Ishikawa (cell line): ENCODE measurements at regions not wholly inside any gene's neighbourhood (a gene's known extent, or its start where the extent isn't known, plus 50 kb on each side); places are given as distances from the start of the nearest gene placed in this dataset.

Experiments
- CEBPB ChIP-seq: IDR thresholded peaks from 2 replicates; pipeline ENCODE4 v1.6.1; 2012
- CREB1 ChIP-seq: IDR thresholded peaks from 2 replicates; pipeline ENCODE4 v1.6.1; 2012; ENCODE audit warnings: low read depth
- EGR1 ChIP-seq: IDR thresholded peaks from 2 replicates; pipeline ENCODE4 v1.6.1; 2012
- EP300 ChIP-seq: IDR thresholded peaks from 2 replicates; pipeline ENCODE4 v1.6.1; 2012; ENCODE audit warnings: borderline replicate concordance
- FOXM1 ChIP-seq: IDR thresholded peaks from 2 replicates; pipeline ENCODE4 v1.6.1; 2012; ENCODE audit warnings: low read depth, borderline replicate concordance
- MAX ChIP-seq: IDR thresholded peaks from 2 replicates; pipeline ENCODE4 v1.6.1; 2012
- NFIC ChIP-seq: IDR thresholded peaks from 2 replicates; pipeline ENCODE4 v1.6.1; 2012
- RAD21 ChIP-seq: IDR thresholded peaks from 2 replicates; pipeline ENCODE4 v1.6.1; 2012; ENCODE audit warnings: low read depth
- REST ChIP-seq: IDR thresholded peaks from 2 replicates; pipeline ENCODE4 v1.6.1; 2012; ENCODE audit warnings: low read depth, mild to moderate bottlenecking
- TAF1 ChIP-seq: IDR thresholded peaks from 2 replicates; pipeline ENCODE4 v1.6.1; 2012; ENCODE audit warnings: low read depth, mild to moderate bottlenecking
- TCF12 ChIP-seq: IDR thresholded peaks from 2 replicates; pipeline ENCODE4 v1.6.1; 2012; ENCODE audit warnings: low read depth
- TEAD4 ChIP-seq: IDR thresholded peaks from 2 replicates; pipeline ENCODE4 v1.6.1; 2012
- USF1 ChIP-seq: IDR thresholded peaks from 2 replicates; pipeline ENCODE4 v1.6.1; 2012
- YY1 ChIP-seq: IDR thresholded peaks from 2 replicates; pipeline ENCODE4 v1.6.1; 2012; ENCODE audit warnings: low read depth
- ZBTB7A ChIP-seq: IDR thresholded peaks from 2 replicates; pipeline ENCODE4 v1.6.1; 2012; ENCODE audit warnings: low read depth

GRCh38 chr14:65304239-65304638, 108.3 kb upstream of the FUT8 start:
- TF ChIP-seq EP300, result no peak
- no peak for TF ChIP-seq RAD21
- no peak for TF ChIP-seq USF1
- no peak for TF ChIP-seq NFIC
- TF ChIP-seq CREB1, result no peak
- no peak for TF ChIP-seq YY1
- TF ChIP-seq CEBPB, result no peak
- TF ChIP-seq TEAD4, result no peak
- no peak for TF ChIP-seq REST
- TF ChIP-seq TCF12, result no peak
- no peak for TF ChIP-seq ZBTB7A
- TF ChIP-seq EGR1, result no peak

GRCh38 chr14:65304963-65305362, 107.6 kb upstream of the FUT8 start:
- TF ChIP-seq EP300 (no peak), CEBPB (no peak), RAD21 (no peak), YY1 (no peak), TAF1 (no peak), MAX (no peak), CREB1 (no peak), TCF12 (no peak), REST (no peak), USF1 (no peak), FOXM1 (no peak), NFIC (no peak), ZBTB7A (no peak), EGR1 (no peak), TEAD4 (no peak)

- TF ChIP-seq TEAD4 (no peak), EGR1 (no peak), EP300 (no peak), TCF12 (no peak), TAF1 (no peak), RAD21 (no peak), FOXM1 (no peak), MAX (no peak), CREB1 (no peak), YY1 (no peak)
These were observed 104.0 kb upstream of the FUT8 start for GRCh38 chr14:65308536-65308935.

GRCh38 chr14:65310568-65310967, 102.0 kb upstream of the FUT8 start:
- TF ChIP-seq CREB1 (no peak), TAF1 (no peak), CEBPB (no peak), TCF12 (no peak), YY1 (no peak), RAD21 (no peak), EP300 (no peak), USF1 (no peak), REST (no peak), TEAD4 (no peak), ZBTB7A (no peak), NFIC (no peak), FOXM1 (no peak), MAX (no peak), EGR1 (no peak)
